Mucosa of descending colon (tissue), 3 donors: ENCODE measurements at regions not wholly inside any gene's neighbourhood (a gene's known extent, or its start where the extent isn't known, plus 50 kb on each side); places are given as distances from the start of the nearest gene placed in this dataset.
A peak's percentile ranks its signal among the peaks of the same experiment; 100 is the strongest.

Experiments
- ATAC-seq: fragments of 200-7000 bp; cut with Tn5 transposase; one replicate; pipeline ENCODE4 v1.9.1; 2020; ENCODE audit warnings: mild to moderate bottlenecking, moderate library complexity
- DNase-seq, 3 donors: peaks; one replicate each; pipeline ENCODE4 v3.0.0-alpha.2; 2020
- H3K36me3 ChIP-seq: fragments of 200-600 bp; one replicate; pipeline ENCODE4 v1.8.0; 2021; ENCODE audit warnings: low read depth, mild to moderate bottlenecking
- H3K4me1 ChIP-seq: fragments of 200-600 bp; one replicate; pipeline ENCODE4 v1.8.0; 2021; ENCODE audit warnings: low read depth, mild to moderate bottlenecking
- H3K4me3 ChIP-seq: fragments of 200-600 bp; one replicate; pipeline ENCODE4 v1.8.0; 2021; ENCODE audit warnings: mild to moderate bottlenecking
- H3K9me3 ChIP-seq: fragments of 200-600 bp; one replicate; pipeline ENCODE4 v1.8.0; 2021; ENCODE audit warnings: mild to moderate bottlenecking
- intact Hi-C, 2 donors: fragments of 100-400 bp; cut with DNase I in 1 of 2; cut with micrococcal nuclease in 1 of 2; formaldehyde crosslinking; loops; one replicate each; pipeline versions ENCODE4 v1.11.0 to v1.11.1; 2022; cut with DNase I, micrococcal nuclease
- TF ChIP-seq, protein P1 (sequence below): fragments of 200-600 bp; IDR thresholded peaks from one replicate; pipeline ENCODE4 v1.8.0; 2022; ENCODE audit warnings: antibody characterized with exemption, mild to moderate bottlenecking
- donor health status: DM: no; HTN: no; CAD: no; lungs with moderate emphysema.
- donor health status: DM: no; HTN: no; CAD: no.
- donor health status: DM: no; HTN: yes; CAD: no.

DNA sequence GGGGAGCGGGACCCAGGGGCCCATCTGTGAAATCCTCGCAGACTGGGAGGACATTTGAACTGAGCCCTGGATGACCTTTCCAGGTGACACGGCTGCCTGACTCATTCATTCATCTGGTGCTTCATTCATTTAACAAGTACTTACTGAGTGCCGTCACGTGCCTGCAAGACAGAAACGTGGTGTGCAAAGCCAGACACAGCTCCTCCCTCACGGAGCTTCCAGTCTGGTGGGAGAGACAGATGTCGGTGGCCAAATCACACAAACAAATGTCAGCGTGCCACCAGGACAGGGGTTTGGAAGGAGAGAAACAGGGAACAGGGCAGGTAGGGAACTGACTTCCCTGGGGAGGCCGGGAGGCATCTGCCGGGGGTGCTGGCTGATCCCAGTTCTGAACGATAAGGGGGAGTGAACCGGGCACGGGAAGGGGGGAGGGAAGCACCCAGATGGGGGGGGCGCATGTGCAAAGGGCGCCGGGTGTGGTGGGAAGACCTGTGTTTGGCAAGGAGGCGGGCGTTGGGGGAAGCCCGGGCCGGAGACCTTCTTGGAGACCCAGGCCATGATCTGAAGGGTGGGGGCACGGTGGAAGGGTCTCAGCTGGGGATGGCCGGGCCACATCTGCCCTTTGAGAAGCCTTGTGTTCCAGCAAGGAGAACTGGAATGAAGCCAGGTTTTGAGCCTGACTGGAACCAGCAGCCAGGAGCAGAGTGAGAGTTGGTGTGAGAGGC, 93.6 kb upstream of the CIBAR2 start:
- H3K4me3 ChIP-seq: no peak overlapping the region

DNA sequence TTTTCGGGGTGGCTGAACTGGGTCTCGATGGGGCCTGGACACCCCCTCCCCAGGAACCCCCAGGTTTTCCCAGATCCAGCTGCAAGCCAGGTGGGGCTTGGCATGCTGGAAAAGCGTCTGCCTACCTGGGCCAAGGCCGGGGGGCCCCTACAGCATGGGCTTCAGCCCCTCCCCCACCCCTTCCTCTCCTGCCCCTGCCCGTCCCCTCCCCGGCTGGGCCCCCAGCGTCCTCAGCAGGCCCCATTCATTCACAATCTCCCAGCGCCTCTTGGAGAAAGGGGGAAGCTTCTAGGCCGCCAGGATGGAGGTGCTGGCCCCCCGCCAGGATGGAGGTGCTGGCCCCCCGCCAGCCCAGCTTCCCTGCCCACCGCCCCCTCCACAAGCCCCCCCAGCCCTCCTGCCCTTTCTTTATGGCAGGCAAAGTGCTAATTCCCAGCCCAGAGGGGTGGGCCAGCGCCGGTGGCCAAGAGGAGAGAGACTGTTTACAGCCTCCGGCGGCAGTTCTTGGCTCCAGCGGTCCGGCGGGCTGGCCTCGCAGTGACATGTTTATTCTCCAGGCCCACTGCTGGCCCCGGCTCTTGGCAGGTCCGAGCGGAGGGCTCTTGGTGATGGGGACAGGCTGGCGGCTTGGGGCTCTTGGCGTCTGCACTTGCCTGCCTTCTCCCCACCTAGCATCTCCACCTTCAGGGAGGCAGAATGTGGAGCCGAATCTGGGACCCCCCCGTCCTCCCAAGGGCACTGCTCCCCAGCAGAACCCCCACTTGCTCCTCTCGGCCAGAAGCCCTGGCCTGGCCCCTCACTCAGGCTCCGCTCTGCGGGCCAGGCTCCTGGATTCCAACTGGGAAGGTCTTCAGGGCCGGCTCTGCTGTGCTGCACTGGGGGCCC, 94.4 kb upstream of the CIBAR2 start:
- intact Hi-C loops: no loop called here
- DNase-seq (peak; percentile 46 to 76 (median 65)), ATAC-seq (peak; percentile 32)
- Histone ChIP-seq H3K4me1 (no peaks in the 10 kb centered on the region), H3K9me3 (no peaks in the 10 kb centered on the region), H3K36me3 (no peaks in the 10 kb centered on the region), H3K4me3 (no peak overlapping the region)
- TF ChIP-seq, protein P1, sequence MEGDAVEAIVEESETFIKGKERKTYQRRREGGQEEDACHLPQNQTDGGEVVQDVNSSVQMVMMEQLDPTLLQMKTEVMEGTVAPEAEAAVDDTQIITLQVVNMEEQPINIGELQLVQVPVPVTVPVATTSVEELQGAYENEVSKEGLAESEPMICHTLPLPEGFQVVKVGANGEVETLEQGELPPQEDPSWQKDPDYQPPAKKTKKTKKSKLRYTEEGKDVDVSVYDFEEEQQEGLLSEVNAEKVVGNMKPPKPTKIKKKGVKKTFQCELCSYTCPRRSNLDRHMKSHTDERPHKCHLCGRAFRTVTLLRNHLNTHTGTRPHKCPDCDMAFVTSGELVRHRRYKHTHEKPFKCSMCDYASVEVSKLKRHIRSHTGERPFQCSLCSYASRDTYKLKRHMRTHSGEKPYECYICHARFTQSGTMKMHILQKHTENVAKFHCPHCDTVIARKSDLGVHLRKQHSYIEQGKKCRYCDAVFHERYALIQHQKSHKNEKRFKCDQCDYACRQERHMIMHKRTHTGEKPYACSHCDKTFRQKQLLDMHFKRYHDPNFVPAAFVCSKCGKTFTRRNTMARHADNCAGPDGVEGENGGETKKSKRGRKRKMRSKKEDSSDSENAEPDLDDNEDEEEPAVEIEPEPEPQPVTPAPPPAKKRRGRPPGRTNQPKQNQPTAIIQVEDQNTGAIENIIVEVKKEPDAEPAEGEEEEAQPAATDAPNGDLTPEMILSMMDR: no peak

More for the DNA sequence above, 93.6 kb upstream of the CIBAR2 start:
- TF ChIP-seq, protein P1: no peak
- no peaks in the 10 kb centered on the region for H3K4me1 ChIP-seq
- no peak for ATAC-seq
- intact Hi-C loops: no loop called here
- H3K36me3 ChIP-seq: no peaks in the 10 kb centered on the region
- H3K9me3 ChIP-seq: no peaks in the 10 kb centered on the region
- DNase-seq: no peak

DNA sequence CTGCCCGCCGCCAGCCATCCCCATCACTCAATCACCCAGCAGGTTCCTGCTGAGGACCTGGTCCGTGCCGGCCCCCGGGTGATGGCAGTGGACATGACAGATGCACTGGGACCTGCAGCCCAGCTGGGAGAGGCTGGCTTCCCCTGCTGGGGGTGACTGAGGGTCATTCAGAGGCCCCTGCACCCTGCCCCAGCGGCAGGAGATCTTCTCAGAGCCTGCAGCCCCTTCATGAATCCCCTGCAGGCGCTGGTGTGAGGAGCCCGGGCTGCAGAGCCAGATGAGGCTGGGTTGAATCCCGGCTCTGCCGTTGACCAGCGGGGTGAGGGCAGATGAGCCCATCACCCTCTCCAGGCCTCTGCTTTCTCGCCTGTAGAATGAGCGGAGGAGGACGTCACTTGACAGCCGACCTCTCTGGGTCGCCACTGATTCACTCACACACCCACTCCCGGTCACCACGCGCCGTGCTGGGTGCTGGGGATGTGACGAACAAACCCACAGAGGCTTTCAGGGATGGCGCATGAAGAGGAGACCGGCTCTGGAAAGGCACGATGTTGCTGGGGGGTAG, 95.2 kb upstream of the CIBAR2 start:
- no peaks in the 10 kb centered on the region for H3K4me1 ChIP-seq
- DNase-seq: peak in 2 of 3 donors; percentile 26 to 35

DNA sequence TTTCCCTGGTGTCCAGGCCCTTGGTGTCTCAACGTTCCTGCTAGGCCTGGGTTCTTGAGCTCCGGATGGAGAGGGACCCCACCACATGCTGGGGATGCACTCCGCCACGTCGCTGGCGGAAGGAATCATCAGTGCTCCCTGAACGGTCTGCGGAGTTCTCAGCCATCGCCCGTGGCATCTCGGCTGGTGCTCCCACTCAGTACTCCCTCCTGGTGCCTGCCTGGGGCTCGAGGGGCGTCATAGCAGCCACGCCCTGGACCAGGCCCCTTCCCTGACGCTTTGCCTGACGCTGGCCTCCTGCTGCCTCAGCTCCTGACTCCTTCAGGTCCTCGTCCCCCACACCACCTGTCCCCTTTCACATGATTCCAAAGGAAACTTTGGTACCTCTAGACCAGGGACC, 95.9 kb upstream of the CIBAR2 start:
- intact Hi-C loops: no loop called here
- H3K4me1 ChIP-seq: no peaks in the 10 kb centered on the region
- ATAC-seq: no peak

More for the DNA sequence above, 95.2 kb upstream of the CIBAR2 start:
- no peak overlapping the region for H3K4me3 ChIP-seq
- intact Hi-C loops: no loop called here
- no peaks in the 10 kb centered on the region for H3K9me3 ChIP-seq
- no peak for ATAC-seq
- no peaks in the 10 kb centered on the region for H3K36me3 ChIP-seq
- TF ChIP-seq, protein P1: no peak

More for the DNA sequence above, 95.9 kb upstream of the CIBAR2 start:
- DNase-seq: peak in 2 of 3 donors; percentile 12 to 35
- TF ChIP-seq, protein P1: no peak
- H3K4me3 ChIP-seq: no peak overlapping the region
- H3K9me3 ChIP-seq: no peaks in the 10 kb centered on the region
- H3K36me3 ChIP-seq: no peaks in the 10 kb centered on the region
